ENCODE measurements at regions not wholly inside any gene's neighbourhood (a gene's known extent, or its start where the extent isn't known, plus 50 kb on each side); places are given as distances from the start of the nearest gene placed in this dataset.

DNA sequence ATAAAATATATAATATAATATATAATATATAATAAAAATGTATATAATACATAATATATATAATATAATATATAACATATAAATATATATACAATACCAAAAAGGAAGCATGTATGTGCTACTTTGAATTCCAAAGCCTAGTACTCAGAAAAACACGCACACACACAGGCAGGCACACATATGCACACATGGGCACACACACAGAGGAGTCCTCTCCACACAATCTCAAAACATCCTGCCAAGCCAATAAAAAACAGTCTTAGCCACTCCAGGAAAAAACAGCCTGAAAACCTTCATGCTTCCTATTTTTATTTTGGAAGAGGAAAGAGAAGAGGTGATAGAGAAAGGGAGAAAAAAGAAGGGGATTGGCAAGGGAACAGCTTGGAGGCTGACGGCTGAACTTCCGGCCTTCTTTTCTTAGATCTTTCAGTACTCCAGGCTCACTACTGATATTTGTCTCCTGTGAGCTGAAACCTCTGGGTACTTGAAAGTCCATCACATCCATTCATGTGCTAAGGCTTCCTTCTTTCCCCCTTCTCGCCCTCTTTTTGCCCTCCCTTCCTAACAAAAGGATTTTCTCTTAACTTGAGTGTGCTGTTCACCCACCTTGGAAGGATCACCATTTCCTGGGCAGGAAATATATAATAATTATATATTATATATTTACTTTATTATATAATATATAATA is 394.2 kb downstream of the NUAK1 start:
- no peak for DNase-seq

DNA sequence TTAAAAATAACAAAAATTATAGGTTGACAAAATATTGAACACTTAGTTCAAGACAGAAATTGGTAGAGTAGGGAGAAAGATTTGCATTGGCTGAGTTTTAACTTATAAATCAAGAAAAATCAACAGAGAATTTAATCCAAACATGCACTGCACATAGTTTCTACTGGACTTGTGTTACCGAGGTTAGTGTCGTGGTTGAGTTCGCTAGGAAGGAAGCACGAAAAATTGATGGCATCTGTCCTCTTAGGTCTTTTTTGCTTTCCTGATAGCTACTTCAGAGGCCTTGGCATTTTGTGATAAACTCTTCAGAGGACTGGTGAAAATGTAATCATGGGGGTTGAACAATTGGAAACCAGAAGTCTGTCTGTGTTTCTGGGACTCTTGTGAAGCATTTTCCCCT is 392.9 kb downstream of the NUAK1 start:
- DNase-seq, result no peak

DNA sequence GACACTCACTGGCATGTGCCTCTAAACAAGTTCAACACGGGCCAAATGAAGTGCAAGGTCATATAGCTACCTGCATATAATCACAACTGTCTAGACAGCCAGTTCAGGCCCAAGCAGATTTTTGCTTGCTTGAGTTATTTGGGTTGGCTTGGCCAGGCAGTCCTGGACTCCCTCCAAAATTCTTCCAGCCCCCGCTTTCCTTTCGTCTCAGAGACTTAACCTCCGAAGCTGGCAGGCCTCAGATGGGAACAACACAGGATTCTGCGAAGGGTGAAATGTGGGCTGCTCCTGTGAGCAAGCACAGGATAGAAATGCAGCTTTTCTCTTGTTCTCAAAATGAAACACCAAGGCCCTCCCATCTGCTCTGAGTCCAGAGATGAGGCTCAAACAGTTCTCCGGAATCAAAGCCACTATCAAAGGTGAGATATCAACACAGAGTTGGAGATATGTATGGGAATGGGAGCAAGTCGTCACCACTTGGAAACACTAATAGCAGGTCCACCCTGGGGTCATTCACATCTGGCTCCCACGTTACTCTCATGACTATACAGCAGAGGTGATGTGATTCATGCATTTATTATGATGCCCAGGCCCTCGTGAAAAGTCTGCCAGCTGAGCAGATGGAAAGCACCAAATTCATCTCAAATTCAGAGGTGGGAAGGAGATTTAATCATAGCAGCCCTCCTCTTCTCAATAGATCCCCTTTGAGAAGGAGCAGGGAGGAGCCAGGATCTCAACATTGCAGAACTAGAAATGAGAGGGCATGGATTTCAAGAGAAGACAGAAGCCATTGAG is 389.8 kb downstream of the NUAK1 start:
- DNase-seq, result peak in 44 of 56 donors; percentile 3 to 76 (median 37)

DNA sequence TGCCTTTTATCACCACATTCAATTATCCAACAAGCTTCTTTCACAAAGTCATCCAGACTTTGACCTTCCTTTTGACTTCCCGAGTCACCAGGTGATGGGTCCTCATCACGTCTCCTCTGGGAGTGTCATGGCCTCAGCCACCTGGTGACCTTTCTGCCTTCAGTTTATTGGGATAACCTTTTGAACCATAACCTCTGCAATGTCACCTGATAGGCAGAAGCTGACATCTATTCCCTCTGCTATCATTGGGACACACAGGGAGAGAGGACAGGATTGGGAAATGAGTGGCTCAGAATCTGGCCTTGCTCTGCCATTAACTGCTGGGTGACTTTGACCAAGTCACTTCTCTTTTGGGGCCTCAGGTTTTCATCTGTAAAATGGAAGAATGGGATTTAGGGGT is 388.7 kb downstream of the NUAK1 start:
- no peak for DNase-seq

DNA sequence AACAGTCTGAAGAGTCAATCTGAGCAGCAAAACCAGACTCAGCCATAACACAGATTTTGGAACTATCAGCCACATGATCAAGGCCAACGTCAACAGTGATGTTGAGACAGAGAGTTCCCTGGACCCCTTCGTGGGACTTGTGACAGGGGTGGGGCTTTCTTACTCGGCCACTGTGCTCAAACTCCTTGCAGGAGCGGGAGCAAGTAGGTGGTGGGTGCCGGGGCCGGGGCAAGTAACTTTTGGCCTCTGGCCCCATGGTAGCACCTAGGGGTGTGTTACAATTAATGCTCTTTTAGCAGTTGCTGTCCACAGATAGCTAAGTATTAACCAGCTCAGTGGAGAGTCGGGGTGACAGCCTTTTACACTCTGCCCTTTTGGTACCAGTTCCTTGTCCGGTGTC is 384.4 kb downstream of the NUAK1 start:
- no peak for DNase-seq

GRCh38 chr12:105756961-105757360 is 381.8 kb downstream of the NUAK1 start:
- DNase-seq, result no peak

DNA sequence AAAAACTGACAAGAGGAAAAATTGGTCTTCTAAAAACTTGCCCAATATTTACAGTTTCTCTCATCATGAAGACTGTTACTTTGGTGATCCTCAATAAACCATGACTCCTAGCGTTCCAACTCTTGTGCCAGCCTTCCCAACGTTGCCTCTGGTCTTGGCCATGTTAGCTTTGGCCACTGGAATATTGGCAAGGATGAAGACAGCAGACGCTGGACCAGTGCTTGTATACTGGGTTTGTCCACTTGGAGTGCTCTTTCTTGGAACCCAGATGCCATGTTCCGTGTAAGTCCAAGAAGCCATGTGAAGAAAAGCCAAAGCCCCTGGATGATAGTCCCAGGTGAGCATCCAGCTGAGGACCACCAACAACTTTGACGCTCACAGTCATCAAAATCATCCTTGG is 379.6 kb downstream of the NUAK1 start:
- no peak for DNase-seq

GRCh38 chr12:105761075-105761474 is 377.7 kb downstream of the NUAK1 start:
- DNase-seq, result no peak

DNA sequence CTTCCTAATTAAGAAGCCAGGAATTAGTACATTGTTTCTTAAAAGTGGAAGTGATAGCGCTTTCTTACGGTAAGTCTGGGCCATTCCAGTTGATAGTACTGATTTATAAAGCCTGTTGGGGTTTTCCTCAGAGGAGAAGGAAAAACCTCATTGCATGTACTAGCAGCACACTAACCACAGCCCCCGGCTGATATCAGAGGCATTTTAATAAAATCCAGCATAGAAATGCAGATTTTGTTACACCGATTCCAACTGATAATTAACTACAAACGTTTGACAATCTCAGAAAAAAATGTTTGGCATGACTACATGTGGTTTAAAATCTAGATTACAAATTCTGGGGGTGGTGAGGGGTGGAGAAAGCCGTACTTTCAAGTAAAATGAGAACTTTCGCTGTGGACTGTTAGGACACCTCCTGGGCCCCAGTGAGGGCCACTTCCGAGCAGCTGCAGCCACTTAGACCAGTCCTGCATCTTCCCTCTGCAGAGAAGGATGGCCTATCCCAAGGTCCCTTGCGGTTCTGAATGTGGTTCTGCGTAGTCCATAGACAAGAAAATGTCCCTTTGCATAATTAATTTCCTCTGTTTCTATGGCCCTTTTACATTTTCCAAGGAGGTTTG is 374.4 kb downstream of the NUAK1 start:
- no peak for DNase-seq

GRCh38 chr12:105765053-105766014 is 373.4 kb downstream of the NUAK1 start:
- DNase-seq, result no peak

GRCh38 chr12:105766029-105766428 is 372.7 kb downstream of the NUAK1 start:
- no peak for DNase-seq

GRCh38 chr12:105769486-105769885 is 369.3 kb downstream of the NUAK1 start:
- no peak for DNase-seq

DNA sequence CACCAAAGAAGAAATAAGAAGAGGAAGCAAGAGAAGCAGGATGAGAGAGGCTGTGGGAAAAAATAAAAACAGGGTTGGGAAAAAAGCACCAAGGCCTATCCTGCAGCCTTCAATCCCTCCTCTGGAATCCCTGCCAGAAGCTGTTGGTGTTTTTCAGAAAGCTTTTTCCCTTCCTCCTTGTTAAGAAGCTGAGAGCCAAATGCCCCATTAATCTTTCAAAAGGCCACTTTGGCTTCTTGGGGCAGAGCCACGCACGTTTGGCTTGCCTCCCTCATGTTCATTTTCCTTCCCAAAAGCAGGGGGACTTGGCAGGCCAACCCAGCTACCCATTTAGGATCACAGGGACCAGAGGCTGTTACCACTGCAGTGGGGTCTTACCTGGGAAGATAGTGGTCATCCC is 365.3 kb downstream of the NUAK1 start:
- peak in 31 of 56 donors; percentile 2 to 58 (median 19) for DNase-seq

GRCh38 chr12:105774037-105774436 is 364.7 kb downstream of the NUAK1 start:
- no peak for DNase-seq

DNA sequence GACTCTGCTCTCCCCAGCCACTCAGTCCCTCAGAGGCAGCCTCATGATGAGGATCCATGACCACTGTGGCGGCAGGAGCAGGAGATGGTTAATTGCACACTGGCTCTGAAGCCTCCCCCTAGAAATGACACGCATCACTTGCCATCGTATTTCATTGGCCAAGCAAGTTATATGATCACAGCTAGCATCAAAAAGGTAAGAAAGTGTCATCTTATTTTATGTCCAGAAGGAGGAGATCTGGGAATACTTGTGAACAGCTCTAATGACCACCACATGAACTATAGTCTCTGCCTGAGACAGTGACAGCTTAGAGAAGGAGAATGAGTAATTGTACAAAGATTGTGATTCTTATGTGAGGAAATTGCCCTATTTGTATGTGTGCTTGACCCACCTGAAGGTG is 363.4 kb downstream of the NUAK1 start:
- DNase-seq, result no peak

DNA sequence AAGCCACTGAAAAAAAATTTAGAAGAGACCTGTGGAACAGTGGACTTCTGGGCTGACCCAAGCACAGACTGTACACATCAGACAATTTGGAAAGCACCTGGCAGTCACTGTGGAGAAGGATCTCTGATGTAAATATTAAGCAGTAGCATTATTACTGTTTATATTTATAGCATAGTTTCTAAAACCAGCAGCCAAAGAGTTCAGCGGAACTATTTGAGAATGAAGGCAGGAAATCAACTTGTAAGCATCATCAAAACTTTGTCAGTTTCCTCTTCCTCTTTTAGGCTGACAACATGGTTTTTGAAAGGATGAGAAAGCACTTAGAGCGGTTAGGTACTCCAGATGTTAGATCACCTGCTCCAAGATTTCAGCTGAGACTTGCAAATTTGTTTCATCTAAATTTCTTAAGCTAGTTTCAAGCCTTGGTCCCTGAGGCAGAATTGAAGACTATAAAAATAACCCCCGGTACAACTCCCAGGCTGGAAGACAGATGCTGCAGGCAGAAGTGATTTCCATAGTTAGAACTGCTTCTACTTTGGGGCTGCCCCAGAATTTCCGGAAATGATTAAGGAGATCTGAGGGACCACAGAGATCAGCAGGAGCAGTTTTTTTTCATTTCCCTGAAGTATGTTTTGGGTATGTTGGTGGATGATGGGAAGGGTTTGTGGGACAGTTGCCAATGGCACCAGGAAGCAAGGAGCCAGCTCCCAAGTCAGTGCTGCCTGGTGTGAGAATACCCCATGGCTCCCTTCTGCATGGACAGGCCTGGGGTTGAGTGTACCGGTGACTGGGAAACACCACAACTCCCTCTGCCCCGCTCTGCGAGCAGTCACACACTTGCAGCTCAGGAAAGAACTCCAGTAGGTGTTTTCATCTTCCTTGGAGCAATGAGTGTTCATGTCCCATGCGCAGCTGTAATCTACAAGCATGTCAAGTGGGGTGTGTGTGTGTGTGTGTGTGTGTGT is 354.5 kb downstream of the NUAK1 start:
- peak in 2 of 56 donors; percentile 0 to 1 for DNase-seq

GRCh38 chr12:105793421-105793820 is 345.3 kb downstream of the NUAK1 start:
- no peak for DNase-seq

DNA sequence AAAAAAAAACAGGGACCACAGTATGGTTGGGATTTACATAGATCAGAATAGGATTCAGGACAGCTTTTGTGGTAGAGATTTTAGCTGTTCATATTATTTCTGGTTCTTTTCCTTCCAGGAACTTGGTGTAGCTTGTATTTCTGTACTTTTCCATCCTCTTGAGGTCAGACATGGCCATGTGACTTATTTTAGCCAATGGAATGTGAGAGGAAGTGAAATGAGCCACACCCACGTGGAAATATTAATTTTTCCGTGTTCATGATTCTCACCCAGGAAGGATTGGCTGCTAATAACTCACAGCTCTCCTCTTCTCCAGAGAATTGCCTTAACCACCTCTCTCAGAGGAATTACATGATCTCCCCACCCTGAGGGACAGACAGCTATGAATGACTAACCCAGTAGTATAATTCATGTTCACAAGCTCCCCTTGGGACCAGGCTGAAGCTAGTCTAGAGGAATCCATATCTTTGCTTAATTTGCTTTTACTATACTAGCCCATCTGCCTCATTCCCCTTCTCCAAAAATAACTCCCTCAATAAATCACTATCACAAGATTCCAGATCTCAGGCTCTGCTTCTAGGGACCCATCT is 340.4 kb downstream of the NUAK1 start:
- no peak for DNase-seq

DNA sequence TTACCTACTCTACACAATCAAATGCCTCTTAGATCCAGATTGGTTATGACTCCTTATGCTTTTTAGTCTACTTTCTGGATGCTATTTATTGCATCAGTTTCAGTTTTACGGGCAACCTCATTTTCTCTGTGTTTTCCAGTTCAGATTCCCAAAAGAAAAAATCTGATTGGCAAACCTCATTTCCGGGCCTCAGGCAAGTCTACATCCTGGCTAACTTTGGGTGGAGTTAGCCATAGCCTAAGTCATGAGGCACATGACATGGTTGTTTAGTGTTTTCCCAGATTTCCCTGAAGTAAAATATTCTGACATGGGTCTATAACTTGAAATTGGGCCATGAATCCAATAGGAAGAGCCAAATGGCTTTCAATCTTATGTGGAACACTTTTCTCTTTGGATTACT is 339.7 kb downstream of the NUAK1 start:
- no peak for DNase-seq

- no peak for DNase-seq
Observed at GRCh38 chr12:105801351-105801750, 337.4 kb downstream of the NUAK1 start.

Data from amygdala (tissue), 56 donors.